IMR-90 (cell line): ENCODE measurements at regions not wholly inside any gene's neighbourhood (a gene's known extent, or its start where the extent isn't known, plus 50 kb on each side); places are given as distances from the start of the nearest gene placed in this dataset.

Source experiments
- ATAC-seq: fragments of 200-7000 bp; cut with Tn5 transposase; 2 replicates; pipeline ENCODE4 v1.9.1; 2020; ENCODE audit warnings: low read depth, mild to moderate bottlenecking, moderate library complexity
- BruUV-seq: library from RNA; stranded (reverse); fragments of 400-500 nt; replicated peaks from 2 replicates; lab custom pipeline; 2021; lab: Mats Ljungman, UMichigan
- CTCF ChIA-PET: fragments of 300-600 bp; formaldehyde crosslinking; extraction: SDS; loops from one replicate; lab custom pipeline; 2021; ENCODE audit warnings: antibody characterized with exemption; lab: Yijun Ruan, JAX
- POLR2A ChIA-PET: fragments of 300-600 bp; sonication (Branson Sonifier 250); formaldehyde crosslinking; loops from one replicate; lab custom pipeline; 2022; ENCODE audit warnings: antibody characterized with exemption; ENCODE audit not compliant: unreplicated experiment; lab: Charles Lee
- DNase-seq: peaks from one replicate; pipeline ENCODE4 v3.0.0; 2013
- H2AFZ ChIP-seq: replicated peaks from 2 replicates; pipeline ENCODE3; 2013; ENCODE audit warnings: low read length, mild to moderate bottlenecking; ENCODE audit not compliant: poor library complexity
- H2AK5ac ChIP-seq: 2 replicates; pipeline ENCODE4 v1.6.1; 2013; ENCODE audit warnings: low read depth, low read length, inconsistent platforms
- H2AK9ac ChIP-seq: replicated peaks from 2 replicates; pipeline ENCODE3; 2013; ENCODE audit warnings: mild to moderate bottlenecking, low read depth, low read length, moderate library complexity; ENCODE audit not compliant: poor library complexity
- H2BK120ac ChIP-seq: 2 replicates; pipeline ENCODE4 v1.6.1; 2013; ENCODE audit warnings: low read depth, low read length, inconsistent platforms
- H2BK15ac ChIP-seq: 3 replicates; pipeline ENCODE4 v1.6.1; 2013; ENCODE audit warnings: low read depth, low read length, inconsistent platforms
- H2BK20ac ChIP-seq: 2 replicates; pipeline ENCODE4 v1.6.1; 2013; ENCODE audit warnings: low read depth, mild to moderate bottlenecking, inconsistent platforms, low read length, moderate library complexity
- H2BK5ac ChIP-seq: 2 replicates; pipeline ENCODE4 v1.6.1; 2013; ENCODE audit warnings: mild to moderate bottlenecking, low read depth, low read length, inconsistent platforms; ENCODE audit not compliant: poor library complexity, severe bottlenecking
- H3K14ac ChIP-seq: replicated peaks from 2 replicates; pipeline ENCODE4 v1.6.1; 2013; ENCODE audit warnings: low read depth, low read length, inconsistent platforms
- H3K18ac ChIP-seq: 2 replicates; pipeline ENCODE4 v1.6.1; 2013; ENCODE audit warnings: low read depth, low read length, control low read depth
- H3K23ac ChIP-seq: 2 replicates; pipeline ENCODE4 v1.6.1; 2013; ENCODE audit warnings: low read depth, low read length, inconsistent platforms
- H3K27ac ChIP-seq: 2 replicates; pipeline ENCODE4 v1.5.1; 2013; ENCODE audit warnings: mild to moderate bottlenecking, control low read depth, low read length; ENCODE audit not compliant: insufficient read depth
- H3K27me3 ChIP-seq: 2 replicates; pipeline ENCODE4 v1.6.1; 2013; ENCODE audit warnings: low read length; ENCODE audit not compliant: control insufficient read depth, insufficient read depth
- H3K36me3 ChIP-seq: 2 replicates; pipeline ENCODE4 v1.6.1; 2013; ENCODE audit warnings: low read length, mixed read lengths; ENCODE audit not compliant: control insufficient read depth, insufficient read depth
- H3K4ac ChIP-seq: 2 replicates; pipeline ENCODE4 v1.6.1; 2013; ENCODE audit warnings: low read depth, low read length, inconsistent platforms
- H3K4me1 ChIP-seq: 2 replicates; pipeline ENCODE4 v1.6.1; 2013; ENCODE audit warnings: low read length, mixed read lengths; ENCODE audit not compliant: control insufficient read depth, insufficient read depth
- H3K4me2 ChIP-seq: 2 replicates; pipeline ENCODE4 v1.6.1; 2013; ENCODE audit warnings: low read depth, mild to moderate bottlenecking, control low read depth, low read length, moderate library complexity
- H3K4me3 ChIP-seq: 2 replicates; pipeline ENCODE4 v1.5.1; 2013; ENCODE audit warnings: low read depth, mild to moderate bottlenecking, control low read depth, low read length, moderate library complexity; ENCODE audit not compliant: insufficient read depth
- H3K56ac ChIP-seq: 2 replicates; pipeline ENCODE4 v1.6.1; 2013; ENCODE audit warnings: low read length, inconsistent platforms; ENCODE audit not compliant: insufficient read depth; ENCODE audit errors: extremely low read depth
- H3K79me1 ChIP-seq, 2 experiments: 2 replicates each; pipeline ENCODE4 v1.6.1; 2013; ENCODE audit warnings: low read length in 2 of 2, inconsistent platforms in 1 of 2, low read depth in 1 of 2
- H3K9ac ChIP-seq: 2 replicates; pipeline ENCODE4 v1.6.1; 2013; ENCODE audit warnings: low read depth, low read length, control low read depth
- H3K9me1 ChIP-seq: 2 replicates; pipeline ENCODE4 v1.6.1; 2013; ENCODE audit warnings: low read length, inconsistent platforms; ENCODE audit not compliant: insufficient read depth
- H3K9me3 ChIP-seq: 2 replicates; pipeline ENCODE4 v1.6.1; 2013; ENCODE audit warnings: low read length; ENCODE audit not compliant: control insufficient read depth, insufficient read depth
- H4K20me1 ChIP-seq: 2 replicates; pipeline ENCODE4 v1.6.1; 2013; ENCODE audit warnings: low read length, inconsistent platforms; ENCODE audit not compliant: insufficient read depth
- H4K5ac ChIP-seq: 2 replicates; pipeline ENCODE4 v1.6.1; 2013; ENCODE audit warnings: mild to moderate bottlenecking, low read depth, low read length, control low read depth
- H4K8ac ChIP-seq, 2 experiments: 2 replicates each; pipeline ENCODE4 v1.6.1; 2013; ENCODE audit warnings: low read depth in 2 of 2, low read length in 2 of 2, control low read depth in 1 of 2, inconsistent platforms in 1 of 2
- H4K91ac ChIP-seq: 2 replicates; pipeline ENCODE4 v1.6.1; 2013; ENCODE audit warnings: low read depth, low read length, inconsistent platforms; ENCODE audit not compliant: insufficient read depth
- BHLHE40 ChIP-seq: fragments of 150-350 bp; IDR thresholded peaks from 2 replicates; pipeline ENCODE4 v1.6.1; 2016; ENCODE audit warnings: mild to moderate bottlenecking, low read depth, low read length
- CEBPB ChIP-seq: IDR thresholded peaks from 2 replicates; pipeline ENCODE4 v1.6.1; 2012; ENCODE audit warnings: low read depth, low read length, improper control_type of control experiment
- CHD1 ChIP-seq: IDR thresholded peaks from 2 replicates; pipeline ENCODE4 v1.6.1; 2012; ENCODE audit warnings: low read depth, low read length, improper control_type of control experiment
- FOS ChIP-seq: fragments of 150-350 bp; IDR thresholded peaks from 2 replicates; pipeline ENCODE4 v1.6.1; 2016; ENCODE audit warnings: low read depth, low read length
- MAZ ChIP-seq: IDR thresholded peaks from 2 replicates; pipeline ENCODE4 v1.6.1; 2012; ENCODE audit warnings: low read depth, mild to moderate bottlenecking, low read length, improper control_type of control experiment, moderate library complexity, borderline replicate concordance
- RAD21 ChIP-seq: IDR thresholded peaks from 2 replicates; pipeline ENCODE4 v1.6.1; 2012; ENCODE audit warnings: low read length, improper control_type of control experiment
- RCOR1 ChIP-seq: IDR thresholded peaks from 2 replicates; pipeline ENCODE4 v1.6.1; 2012; ENCODE audit warnings: mild to moderate bottlenecking, low read length, improper control_type of control experiment; ENCODE audit not compliant: insufficient replicate concordance
- RFX5 ChIP-seq: IDR thresholded peaks from 2 replicates; pipeline ENCODE4 v1.8.0; 2012; ENCODE audit warnings: low read depth, mild to moderate bottlenecking, low read length, moderate library complexity
- WGBS, 2 experiments: methylation state at CpG; one replicate each; pipeline versions ENCODE4 v1.1.5 to v1.1.7; 2013; ENCODE audit warnings: missing lambda C conversion rate in 2 of 2; ENCODE audit not compliant: insufficient read length in 1 of 2; ENCODE audit errors: extremely low coverage in 2 of 2; 5-methylcytosine and 5-hydroxymethylcytosine counted together
- dilution Hi-C: fragments of 300-500 bp; cut with HindIII; formaldehyde crosslinking; loops from one replicate; pipeline ENCODE4 v1.14.3; 2018; ENCODE audit warnings: low sequenced_read_pairs; ENCODE audit not compliant: unreplicated experiment
- in situ Hi-C: fragments of 300-500 bp; cut with MboI; formaldehyde crosslinking; loops from 3 replicates; pipeline ENCODE4 v1.14.3; 2019; ENCODE audit warnings: low sequenced_read_pairs, inconsistent platforms, mixed read lengths
- intact Hi-C: fragments of 100-400 bp; cut with micrococcal nuclease; formaldehyde crosslinking; loops from 2 replicates; pipeline ENCODE4 v1.10.0; 2022

- intact Hi-C loops (no loop called here), dilution Hi-C loops (no loop called here), in situ Hi-C loops (no loop called here)
- WGBS, 2 experiments: 20% methylated on average over 1 of the region's 4 CpGs; no CpG with 5 or more reads in 1 of the 2 experiments
- TF ChIP-seq RFX5: no peak
- TF ChIP-seq BHLHE40: no peak
- TF ChIP-seq CHD1: no peak
- no peak for TF ChIP-seq RAD21
- no peak for TF ChIP-seq MAZ
- TF ChIP-seq RCOR1: no peak
- TF ChIP-seq FOS: no peak
- no peak for TF ChIP-seq CEBPB
- Histone ChIP-seq H2AK5ac (no peak overlapping the region), H2BK20ac (no peak overlapping the region), H4K5ac (no peak overlapping the region), H3K9me1 (no peaks in the 10 kb centered on the region), H3K56ac (no peak overlapping the region), H3K4ac (no peak overlapping the region), H4K20me1 (no peaks in the 10 kb centered on the region), H3K4me1 (no peaks in the 10 kb centered on the region), H3K27me3 (peaks cover 2% of the 10 kb centered on the region), H3K9me3 (no peaks in the 10 kb centered on the region), H4K91ac (no peak overlapping the region), H2AFZ (no peak overlapping the region), H2BK15ac (no peak overlapping the region), H3K36me3 (no peaks in the 10 kb centered on the region), H2BK5ac (no peak overlapping the region), H3K9ac (no peak overlapping the region), H3K18ac (no peak overlapping the region), H3K4me2 (no peak overlapping the region), H3K4me3 (no peak overlapping the region), H3K14ac (no peak overlapping the region), H3K79me1 (no peaks in the 10 kb centered on the region), H2BK120ac (no peak overlapping the region), H3K23ac (no peak overlapping the region), H3K27ac (no peak overlapping the region), H4K8ac (no peak overlapping the region), H2AK9ac (no peak overlapping the region)
- ATAC-seq: no peak
- DNase-seq: no peak
- ChIA-PET CTCF (no interaction called here), POLR2A (no interaction called here)
- BruUV-seq: no TSS peak
Measured at GRCh38 chrX:42128587-42128986, 205.2 kb upstream of the CASK start.
